HG03108 (cell line): ENCODE measurements at regions not wholly inside any gene's neighbourhood (a gene's known extent, or its start where the extent isn't known, plus 50 kb on each side); places are given as distances from the start of the nearest gene placed in this dataset.
"Not testable (repeated sequence)": the region's sequence is repeated elsewhere in the genome, so short reads cannot be mapped to it uniquely, and the experiment has no call there.

Experiments
- ATAC-seq: cut with Tn5 transposase; IDR thresholded peaks from one replicate; pipeline ENCODE4 v1.9.1; 2021; ENCODE audit warnings: moderate library complexity; ENCODE audit not compliant: unreplicated experiment

GRCh38 chr13:82291852-82292251, 1590.4 kb downstream of the SLITRK1 start:
- no peak for ATAC-seq

- ATAC-seq = no peak
Measured at GRCh38 chr13:82275644-82276043, 1606.6 kb downstream of the SLITRK1 start.

- no peak for ATAC-seq
Measured at GRCh38 chr13:82259284-82259683, 1623.0 kb downstream of the SLITRK1 start.

- no peak for ATAC-seq
Measured at GRCh38 chr13:82257790-82258507, 1624.3 kb downstream of the SLITRK1 start.

GRCh38 chr13:82248762-82249161, 1633.5 kb downstream of the SLITRK1 start:
- ATAC-seq = no peak

- ATAC-seq = no peak
Measured at GRCh38 chr13:82245860-82246259, 1636.4 kb downstream of the SLITRK1 start.

GRCh38 chr13:82224806-82225205, 1657.5 kb downstream of the SLITRK1 start:
- no peak for ATAC-seq

- no peak for ATAC-seq
Measured at GRCh38 chr13:82221621-82222020, 1660.7 kb downstream of the SLITRK1 start.

- ATAC-seq = no peak
Measured at GRCh38 chr13:82220641-82221040, 1661.6 kb downstream of the SLITRK1 start.

GRCh38 chr13:82216165-82216564, 1666.1 kb downstream of the SLITRK1 start:
- no peak for ATAC-seq

GRCh38 chr13:82214341-82214740, 1667.9 kb downstream of the SLITRK1 start:
- ATAC-seq = no peak

- no peak for ATAC-seq
Measured at GRCh38 chr13:82206241-82206640, 1676.0 kb downstream of the SLITRK1 start.

- ATAC-seq = no peak
Measured at GRCh38 chr13:82202398-82202797, 1679.9 kb downstream of the SLITRK1 start.

GRCh38 chr13:82196087-82196486, 1686.2 kb downstream of the SLITRK1 start:
- ATAC-seq = no peak

GRCh38 chr13:82187227-82187626, 1695.0 kb downstream of the SLITRK1 start:
- ATAC-seq = no peak

- no peak for ATAC-seq
Measured at GRCh38 chr13:82176751-82177150, 1705.5 kb downstream of the SLITRK1 start.

- ATAC-seq = no peak
Measured at GRCh38 chr13:82165396-82166174, 1716.7 kb downstream of the SLITRK1 start.

- ATAC-seq = not testable (repeated sequence)
Measured at GRCh38 chr13:82164780-82165395, 1717.4 kb downstream of the SLITRK1 start.

- ATAC-seq = no peak
Measured at GRCh38 chr13:82147526-82147925, 1734.7 kb downstream of the SLITRK1 start.

- ATAC-seq = no peak
Measured at GRCh38 chr13:82136880-82137279, 1745.4 kb downstream of the SLITRK1 start.

GRCh38 chr13:82129281-82129680, 1753.0 kb downstream of the SLITRK1 start:
- ATAC-seq = no peak

- ATAC-seq = no peak
Measured at GRCh38 chr13:82118589-82118988, 1763.7 kb downstream of the SLITRK1 start.
